ENCODE measurements at regions not wholly inside any gene's neighbourhood (a gene's known extent, or its start where the extent isn't known, plus 50 kb on each side); places are given as distances from the start of the nearest gene placed in this dataset.
"Not testable (repeated sequence)": the region's sequence is repeated elsewhere in the genome, so short reads cannot be mapped to it uniquely, and the experiment has no call there.

DNA sequence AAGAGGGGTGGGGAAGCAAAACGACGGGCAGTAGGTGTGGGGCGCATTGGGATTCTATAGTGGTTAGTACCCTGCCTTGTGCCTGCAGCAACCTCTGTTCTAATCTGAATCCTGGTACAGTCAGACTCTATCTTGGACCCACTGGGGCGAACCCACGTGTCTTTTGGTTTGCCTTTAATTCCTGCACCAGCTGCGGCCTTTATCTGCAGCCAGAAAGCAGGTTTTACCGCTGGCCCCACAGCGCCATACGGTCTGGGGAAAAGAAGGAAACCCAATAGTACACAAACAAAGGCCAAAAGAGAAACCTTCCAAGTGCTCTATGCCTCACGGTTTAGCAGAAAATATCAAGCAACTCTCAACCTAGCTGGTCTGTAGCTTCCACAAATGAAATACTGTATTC, 118.2 kb downstream of the PPIAL4A start:
- peak; percentile 49 for DNase-seq

DNA sequence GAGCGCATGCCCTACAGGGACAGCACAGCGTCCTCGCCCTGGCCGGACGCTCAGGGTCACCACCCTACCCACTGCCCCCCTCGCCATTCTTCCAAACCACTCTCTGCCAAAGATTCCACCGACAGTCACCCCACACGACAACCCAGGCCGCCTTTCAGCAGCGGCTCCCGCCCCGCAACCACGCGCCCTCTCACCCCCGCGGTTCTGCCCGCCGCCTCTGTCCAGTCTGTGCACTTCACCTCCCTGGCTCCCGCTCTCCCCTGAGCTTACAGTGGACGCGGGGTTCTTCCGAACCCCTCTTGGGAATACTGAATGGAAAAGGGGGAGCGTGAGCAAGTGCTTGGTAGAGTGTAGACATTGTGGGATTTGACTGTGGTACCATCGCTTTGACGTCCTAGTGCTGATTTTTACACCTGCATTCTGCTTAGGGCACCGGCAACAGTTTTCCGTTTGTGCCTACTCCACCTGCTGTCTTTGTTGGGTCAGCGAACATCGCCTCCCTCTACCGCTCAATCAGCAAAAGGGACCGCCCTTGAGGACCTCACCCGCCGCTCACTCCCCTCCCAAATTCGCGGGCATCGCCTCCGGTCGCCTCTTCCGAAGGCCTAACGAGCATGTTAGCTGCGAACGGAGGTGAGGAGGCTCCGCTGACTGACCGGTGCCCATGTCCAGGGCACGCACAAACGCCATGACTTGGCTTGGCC, 119.1 kb downstream of the PPIAL4A start:
- DNase-seq = not testable (repeated sequence)

DNA sequence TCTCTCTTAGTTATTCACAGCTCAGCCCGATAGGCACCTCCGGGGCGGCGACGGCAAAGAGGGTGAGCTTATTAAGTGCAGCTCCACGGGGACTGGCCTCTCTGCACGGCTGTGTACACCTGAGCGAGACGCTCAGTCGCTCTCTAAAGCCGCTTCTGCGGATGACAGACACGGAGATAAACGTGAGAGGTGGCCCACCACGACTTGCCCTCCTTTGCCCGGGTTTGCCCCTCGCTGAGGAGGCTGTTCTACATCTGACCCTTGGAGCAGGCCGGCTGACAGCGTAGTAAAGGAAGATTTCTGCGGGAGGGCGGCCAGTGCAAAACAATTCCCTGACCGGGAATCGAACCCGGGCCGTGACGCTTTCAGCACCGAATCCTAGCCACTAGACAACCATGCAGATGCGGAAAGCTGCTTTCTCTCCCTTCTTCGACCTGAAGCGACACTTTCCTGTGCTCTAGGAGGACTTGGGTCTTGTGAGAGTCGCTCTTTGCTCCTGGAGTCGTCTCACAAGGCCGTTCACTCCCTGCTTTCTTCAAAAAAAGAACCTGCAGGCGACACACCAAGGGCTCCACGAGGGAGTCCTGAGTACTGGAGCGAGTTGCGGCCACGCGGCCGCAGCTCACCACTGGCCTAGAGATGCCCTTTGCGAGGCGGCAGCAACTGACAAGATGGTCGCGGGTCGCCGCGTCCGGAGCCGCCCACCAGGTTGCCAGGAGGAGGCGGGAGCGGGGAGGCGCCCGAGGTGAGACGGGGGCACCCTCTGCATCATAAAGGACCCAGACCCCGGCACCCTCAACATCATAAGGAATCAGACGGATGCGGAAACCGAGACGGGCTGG, 119.9 kb downstream of the PPIAL4A start:
- DNase-seq = peak; percentile 33

GRCh38 chr1:121010141-121010540, 120.6 kb downstream of the PPIAL4A start:
- DNase-seq = not testable (repeated sequence)

DNA sequence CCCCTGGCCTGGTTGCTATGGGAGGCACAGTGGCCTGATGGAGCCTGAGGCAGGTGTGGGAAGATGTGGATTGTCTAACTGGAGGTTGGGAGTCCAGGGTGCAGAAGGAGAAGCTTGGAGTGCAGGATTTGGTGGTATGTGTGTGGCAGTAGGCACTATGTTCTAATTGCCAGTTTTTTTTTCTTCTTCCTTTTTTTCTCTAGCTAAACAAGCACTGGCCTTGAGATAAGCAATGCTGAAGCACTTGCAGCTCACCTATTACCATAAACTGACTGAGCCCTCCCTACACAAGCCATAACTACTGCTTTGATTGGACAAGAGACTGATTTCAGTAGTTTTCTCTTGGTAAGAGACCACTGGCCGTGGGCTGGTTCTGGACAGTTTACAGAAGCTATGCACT, 123.6 kb downstream of the PPIAL4A start:
- DNase-seq = peak; percentile 18

DNA sequence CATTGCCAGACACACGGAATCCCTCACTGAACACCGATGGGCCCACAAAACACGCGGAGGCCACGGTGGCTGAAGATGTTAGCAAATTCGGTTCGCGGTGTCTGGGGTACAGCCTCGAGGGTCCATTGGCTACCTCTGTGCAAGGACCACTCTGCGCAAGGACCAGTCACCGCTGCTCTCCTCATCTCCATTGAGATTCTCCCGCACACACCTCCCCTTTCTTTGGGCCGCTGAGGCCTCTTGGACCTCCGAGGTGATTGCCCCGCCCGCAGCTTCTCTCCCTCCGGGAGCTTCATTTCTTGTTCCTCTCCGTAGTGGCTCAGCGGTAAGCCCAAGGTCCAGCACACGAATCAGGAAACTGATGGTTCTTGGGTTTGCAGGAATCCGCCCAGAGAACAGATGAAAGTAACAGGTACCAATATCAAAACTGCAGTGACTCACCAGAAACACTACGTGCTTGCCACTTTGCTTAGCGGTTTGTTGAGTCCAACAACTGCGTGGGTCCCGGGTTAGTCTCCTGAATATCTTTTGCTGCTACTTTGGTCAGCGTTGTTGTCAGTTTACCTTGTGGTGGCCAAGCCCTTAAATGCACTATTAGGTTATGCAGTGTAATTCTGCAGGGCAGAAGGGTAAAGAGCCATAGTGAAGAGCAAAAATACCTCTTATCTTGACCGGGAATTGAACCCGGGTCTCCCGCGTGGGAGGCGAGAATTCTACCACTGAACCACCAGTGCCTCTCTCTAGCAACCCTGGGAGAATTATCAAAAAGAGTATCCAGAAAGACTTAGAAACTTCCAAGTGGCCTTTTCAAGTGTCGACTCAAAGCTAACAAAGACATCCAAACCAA, 126.8 kb downstream of the PPIAL4A start:
- peak; percentile 78 for DNase-seq

DNA sequence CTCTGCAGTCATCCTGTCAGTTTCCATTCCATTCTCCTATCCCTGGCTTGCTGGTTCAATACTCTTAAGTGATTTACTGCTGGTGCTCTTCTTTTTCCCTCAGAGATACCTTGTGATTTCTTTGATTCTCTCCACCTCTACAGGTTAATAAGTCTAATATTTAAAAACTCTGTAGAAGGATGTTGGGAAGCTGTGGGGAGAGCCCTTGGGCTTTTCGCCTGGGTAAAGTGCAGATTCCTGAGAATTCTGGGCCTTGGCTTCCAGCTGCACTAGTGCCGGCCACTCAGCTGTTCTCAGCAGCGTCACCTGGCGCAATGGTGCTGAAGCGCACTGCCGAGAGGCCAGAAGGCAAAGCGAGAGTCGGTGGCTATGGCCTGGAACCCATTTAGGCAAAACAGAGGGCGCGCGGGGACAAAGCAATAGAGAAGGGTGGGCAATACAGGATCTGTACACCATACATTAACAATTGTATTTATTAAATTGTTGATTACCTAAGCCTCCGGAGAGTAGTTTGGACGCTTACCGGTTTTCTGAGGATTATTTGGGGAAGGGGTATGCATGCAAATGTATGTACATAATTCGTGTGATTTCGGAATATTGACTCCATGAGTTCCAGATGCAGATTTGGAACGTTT, 130.3 kb downstream of the PPIAL4A start:
- DNase-seq = not testable (repeated sequence)

GRCh38 chr1:121020350-121021236, 131.0 kb downstream of the PPIAL4A start:
- peak; percentile 77 for DNase-seq

DNA sequence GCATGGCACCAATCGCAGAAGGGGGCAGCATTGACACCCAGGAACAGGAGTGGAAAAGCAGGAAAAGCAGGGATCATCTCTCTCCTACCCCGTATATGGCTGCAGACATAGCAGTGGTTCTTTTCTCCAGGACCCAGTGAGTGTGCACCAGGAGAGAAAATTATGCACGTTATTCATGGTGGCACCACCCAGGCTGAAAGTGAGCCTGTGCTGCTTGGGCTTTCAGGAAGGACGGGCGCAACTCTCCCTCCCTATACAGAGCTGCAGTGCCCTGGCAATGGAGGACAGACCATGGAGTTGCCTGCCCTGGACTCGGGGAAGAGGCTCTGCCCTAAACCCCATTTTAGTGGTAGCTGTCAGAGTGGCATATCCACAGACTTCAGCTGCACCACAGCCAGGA, 132.1 kb downstream of the PPIAL4A start:
- not testable (repeated sequence) for DNase-seq

DNA sequence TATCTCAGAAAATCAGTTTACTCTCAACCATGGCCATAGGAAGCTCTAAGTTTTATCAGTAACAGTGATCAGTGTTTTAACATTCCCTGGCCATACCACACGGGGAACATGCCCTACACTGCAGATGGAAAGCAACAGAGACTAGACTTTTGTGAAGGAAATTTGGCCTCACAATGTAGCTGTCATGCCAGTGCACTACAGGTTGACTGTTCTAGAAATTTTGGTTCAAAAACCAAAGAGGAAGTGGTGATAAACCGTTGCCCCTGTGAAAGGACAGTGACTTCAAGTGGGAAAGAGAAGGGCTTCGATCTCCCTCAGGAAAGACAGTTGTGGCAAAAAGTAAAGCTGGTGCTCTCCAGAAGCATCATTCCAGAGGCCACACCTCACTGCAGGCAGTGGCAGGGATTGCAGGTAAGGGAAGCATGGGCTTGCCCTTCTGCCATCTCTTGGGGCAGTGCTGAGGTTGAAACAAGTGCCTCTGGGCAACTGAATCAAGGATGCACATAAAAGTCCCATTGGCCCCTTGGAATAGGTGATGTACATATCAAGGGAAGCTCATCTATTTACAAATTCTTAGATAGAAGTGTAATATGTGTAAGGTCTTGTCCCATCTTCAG, 143.4 kb downstream of the PPIAL4A start:
- DNase-seq = not testable (repeated sequence)

DNA sequence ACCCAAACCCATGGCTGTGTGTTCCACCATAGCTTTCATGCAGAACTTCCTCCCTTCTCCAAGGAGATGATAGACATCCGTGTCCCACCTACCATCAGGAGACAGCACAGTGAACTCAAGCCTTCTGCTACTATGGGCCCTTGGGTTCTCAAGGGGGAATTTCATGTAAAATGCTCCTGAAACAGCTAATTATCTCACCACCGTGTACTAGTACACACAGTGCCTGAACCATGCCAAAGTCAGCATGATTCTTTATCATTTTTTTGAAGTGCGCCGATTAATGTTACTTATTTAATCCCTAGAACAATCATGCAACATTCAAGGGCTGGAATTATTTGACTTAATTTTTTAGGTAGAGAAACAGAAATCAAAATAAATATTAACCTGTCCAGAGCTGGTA, 147.2 kb downstream of the PPIAL4A start:
- DNase-seq = not testable (repeated sequence)

DNA sequence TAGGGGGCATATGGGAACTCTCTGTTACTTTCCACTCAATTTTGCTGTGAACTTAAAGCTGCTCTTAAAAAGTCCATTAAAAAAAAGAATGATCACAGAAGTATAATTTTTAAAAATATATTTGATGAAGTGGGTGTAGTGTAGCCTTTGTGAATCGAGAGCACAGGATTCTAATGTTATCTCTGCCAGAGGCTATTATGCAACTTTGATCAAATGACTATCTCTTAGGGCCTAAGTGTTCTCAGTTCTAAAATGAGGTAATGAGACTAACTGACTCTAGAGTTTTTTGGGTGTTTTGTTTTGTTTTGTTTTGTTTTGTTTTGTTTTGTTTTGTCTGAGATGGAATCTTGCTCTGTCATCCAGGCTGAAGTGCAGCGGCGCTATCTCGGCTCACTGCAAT, 143.2 kb downstream of the FAM72B start:
- DNase-seq = not testable (repeated sequence)

- not testable (repeated sequence) for DNase-seq
Measured at GRCh38 chr1:121041497-121041896, 142.6 kb downstream of the FAM72B start.

- not testable (repeated sequence) for DNase-seq
Measured at GRCh38 chr1:121042882-121043281, 141.3 kb downstream of the FAM72B start.

- not testable (repeated sequence) for DNase-seq
Measured at GRCh38 chr1:121048293-121048752, 135.8 kb downstream of the FAM72B start.

GRCh38 chr1:121048769-121049443, 135.2 kb downstream of the FAM72B start:
- DNase-seq = not testable (repeated sequence)

- not testable (repeated sequence) for DNase-seq
Measured at GRCh38 chr1:121050097-121050496, 134.0 kb downstream of the FAM72B start.

GRCh38 chr1:121051161-121051790, 132.9 kb downstream of the FAM72B start:
- not testable (repeated sequence) for DNase-seq

GRCh38 chr1:121052081-121052660, 132.0 kb downstream of the FAM72B start:
- DNase-seq = not testable (repeated sequence)

All from hematopoietic multipotent progenitor cell treated with erythropoietin and hydrocortisone succinate and interleukin-3 and kit ligand, for 6 days (in vitro differentiated cells).